ENCODE measurements at regions not wholly inside any gene's neighbourhood (a gene's known extent, or its start where the extent isn't known, plus 50 kb on each side); places are given as distances from the start of the nearest gene placed in this dataset.

DNA sequence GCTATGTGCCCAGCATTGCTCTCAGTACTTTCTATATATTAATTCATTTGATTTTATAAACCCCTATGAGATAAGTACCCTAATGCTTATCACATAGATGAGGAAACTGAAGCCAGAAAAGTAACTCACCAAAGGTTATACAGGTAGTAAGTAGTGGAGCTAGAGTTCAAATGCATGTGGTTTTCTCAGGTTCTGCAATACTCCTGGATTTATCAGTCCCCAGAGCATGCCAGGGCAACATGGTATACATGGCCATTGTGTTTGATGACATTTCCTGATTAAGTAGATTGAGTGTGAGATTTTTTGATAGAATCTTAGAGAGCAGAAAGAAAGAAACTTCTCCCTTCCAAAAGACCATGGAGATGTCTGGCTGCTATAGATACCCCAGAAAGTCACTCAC is 233.1 kb downstream of the IKZF2 start:
- no peak for DNase-seq (ENCODE audit: extremely low spot score)
- CTCF ChIA-PET, result interaction anchor here (1.4 kb wide), 1 partner anchor 43 kb away, joined by 3 read pairs; no protein-coding TSS in a partner anchor
- POLR2A ChIA-PET, result no interaction called here
- TF ChIP-seq, protein P1, sequence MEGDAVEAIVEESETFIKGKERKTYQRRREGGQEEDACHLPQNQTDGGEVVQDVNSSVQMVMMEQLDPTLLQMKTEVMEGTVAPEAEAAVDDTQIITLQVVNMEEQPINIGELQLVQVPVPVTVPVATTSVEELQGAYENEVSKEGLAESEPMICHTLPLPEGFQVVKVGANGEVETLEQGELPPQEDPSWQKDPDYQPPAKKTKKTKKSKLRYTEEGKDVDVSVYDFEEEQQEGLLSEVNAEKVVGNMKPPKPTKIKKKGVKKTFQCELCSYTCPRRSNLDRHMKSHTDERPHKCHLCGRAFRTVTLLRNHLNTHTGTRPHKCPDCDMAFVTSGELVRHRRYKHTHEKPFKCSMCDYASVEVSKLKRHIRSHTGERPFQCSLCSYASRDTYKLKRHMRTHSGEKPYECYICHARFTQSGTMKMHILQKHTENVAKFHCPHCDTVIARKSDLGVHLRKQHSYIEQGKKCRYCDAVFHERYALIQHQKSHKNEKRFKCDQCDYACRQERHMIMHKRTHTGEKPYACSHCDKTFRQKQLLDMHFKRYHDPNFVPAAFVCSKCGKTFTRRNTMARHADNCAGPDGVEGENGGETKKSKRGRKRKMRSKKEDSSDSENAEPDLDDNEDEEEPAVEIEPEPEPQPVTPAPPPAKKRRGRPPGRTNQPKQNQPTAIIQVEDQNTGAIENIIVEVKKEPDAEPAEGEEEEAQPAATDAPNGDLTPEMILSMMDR (IDR thresholded peaks at IDR 0.05; ENCODE audit: control extremely low read depth, extremely low read depth, low read depth, missing control alignments), result no peak

DNA sequence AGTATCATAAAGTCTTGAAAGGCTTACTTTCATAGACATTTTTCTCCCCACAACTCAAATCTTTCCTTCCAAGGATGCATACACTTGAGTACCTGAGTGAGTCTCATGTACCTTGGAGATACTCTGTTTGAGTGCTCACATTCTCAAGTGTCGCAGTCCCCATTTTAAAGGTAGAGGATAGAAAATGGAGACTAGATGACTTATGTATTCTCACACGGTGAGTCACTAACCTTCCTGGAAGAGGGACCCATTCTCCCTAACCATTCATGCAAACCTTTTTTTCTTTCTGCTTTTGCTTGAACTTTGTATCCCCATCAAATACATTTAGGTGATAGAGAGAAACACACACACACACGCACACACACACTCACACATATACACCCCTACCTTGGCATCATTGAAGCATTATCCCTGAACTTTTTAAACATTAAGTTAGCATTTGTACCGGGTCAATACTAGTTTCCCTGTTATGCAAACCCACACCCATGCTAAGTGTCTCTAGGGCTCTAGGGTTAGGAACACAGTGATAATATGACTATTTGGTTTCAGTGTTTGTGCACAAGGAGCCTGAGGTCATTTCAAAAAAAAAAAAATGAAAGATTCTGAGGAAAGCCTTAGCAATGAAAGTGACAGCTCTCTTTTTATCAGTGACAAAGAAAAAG is 236.2 kb downstream of the IKZF2 start:
- ChIA-PET CTCF (interaction anchor here (1.3 kb wide), 1 partner anchor 33 kb away, joined by 3 read pairs; no protein-coding TSS in a partner anchor), POLR2A (no interaction called here)
- TF ChIP-seq, protein P1 (IDR thresholded peaks at IDR 0.05; ENCODE audit: control extremely low read depth, extremely low read depth, low read depth, missing control alignments), result no peak
- DNase-seq (ENCODE audit: extremely low spot score), result no peak

DNA sequence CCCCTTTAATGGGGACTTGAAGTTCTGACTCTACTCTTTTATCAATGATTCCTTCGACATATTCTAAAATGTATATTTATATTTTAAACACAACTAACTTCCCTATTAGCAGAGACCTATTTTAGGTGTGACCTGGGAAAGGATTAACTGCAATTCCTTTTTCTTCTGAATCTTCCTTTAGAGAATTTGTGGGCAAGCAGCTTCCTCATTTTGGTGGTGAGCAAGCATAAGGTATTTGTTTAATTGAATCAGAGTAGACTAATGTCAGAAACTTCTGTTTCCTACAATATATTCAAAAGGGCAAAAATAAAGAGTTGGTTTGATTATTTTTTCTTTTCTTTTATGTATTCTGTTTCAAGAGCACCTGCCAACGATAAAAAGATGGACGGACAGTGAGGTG is 237.0 kb downstream of the IKZF2 start:
- TF ChIP-seq, protein P1 (IDR thresholded peaks at IDR 0.05; ENCODE audit: control extremely low read depth, extremely low read depth, low read depth, missing control alignments), result no peak
- ChIA-PET POLR2A (no interaction called here), CTCF (no interaction called here)
- DNase-seq (ENCODE audit: extremely low spot score), result no peak

DNA sequence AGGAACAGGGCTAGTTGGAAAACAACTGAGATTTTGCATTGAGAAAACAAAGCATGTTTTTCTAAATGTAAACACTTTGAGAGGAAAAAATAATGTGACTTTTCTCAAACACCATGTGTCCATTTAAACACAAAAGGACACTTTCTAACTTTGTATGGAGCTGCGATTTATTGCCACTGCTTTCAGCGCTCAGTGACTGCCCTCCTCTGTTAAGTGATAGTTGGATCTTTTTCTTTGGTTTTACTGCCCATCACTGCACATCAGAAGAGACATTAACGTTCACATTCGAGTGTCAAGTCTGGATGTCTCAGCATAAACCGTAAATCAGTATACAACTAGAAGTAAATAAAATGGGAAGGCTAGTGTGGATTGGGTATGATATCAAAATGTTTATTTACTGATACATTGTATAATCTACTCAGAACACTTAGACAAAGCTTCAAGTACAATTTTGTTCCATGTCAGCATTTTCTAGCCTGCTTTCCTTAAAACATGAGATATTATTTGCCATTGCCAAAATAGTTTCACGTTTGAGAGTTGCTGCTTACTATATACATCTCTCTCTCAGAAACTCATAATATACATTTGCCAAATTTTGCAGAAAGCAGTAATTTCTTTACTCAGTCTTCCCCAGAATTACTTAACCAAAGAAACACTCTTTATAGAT is 237.6 kb downstream of the IKZF2 start:
- ChIA-PET POLR2A (no interaction called here), CTCF (interaction anchor here (1.0 to 1.1 kb wide), 2 partner anchors 16 to 22 kb away, joined by 3 to 5 read pairs; no protein-coding TSS in a partner anchor)
- no peak for DNase-seq (ENCODE audit: extremely low spot score)
- TF ChIP-seq, protein P1 (IDR thresholded peaks at IDR 0.05; ENCODE audit: control extremely low read depth, extremely low read depth, low read depth, missing control alignments), result no peak

DNA sequence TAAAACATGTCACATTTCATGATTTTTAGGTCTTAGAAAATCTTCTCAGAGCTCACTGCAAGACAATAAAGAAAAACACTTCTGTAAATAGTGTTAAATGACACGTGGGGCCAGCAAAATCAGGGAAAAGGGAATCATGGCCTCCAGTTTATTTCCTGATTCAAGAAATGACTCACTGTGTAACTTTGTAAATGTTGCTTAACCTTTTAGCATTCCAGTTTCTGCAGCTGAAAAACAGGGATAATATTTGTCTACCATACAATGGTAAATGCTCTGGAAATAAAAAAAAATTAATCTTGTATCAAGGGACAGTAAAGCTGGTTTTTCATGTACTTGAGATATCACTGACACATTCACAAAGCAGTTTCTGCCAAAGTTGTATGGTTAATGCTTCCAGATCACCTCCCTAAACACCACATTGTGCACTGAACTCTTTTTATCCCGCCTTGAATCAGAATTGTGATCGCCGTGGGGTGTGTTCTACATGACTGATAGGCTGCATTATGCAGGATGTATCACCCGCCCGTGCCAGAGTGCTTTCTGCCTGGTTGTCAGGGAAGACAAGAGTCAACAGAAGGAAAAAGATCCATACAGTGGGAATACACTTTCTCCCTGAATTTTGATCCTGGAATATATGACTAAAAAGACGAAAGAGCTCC is 238.8 kb downstream of the IKZF2 start:
- ChIA-PET CTCF (interaction anchor here (1.0 to 1.1 kb wide), 2 partner anchors 14 to 21 kb away, joined by 3 to 5 read pairs; no protein-coding TSS in a partner anchor), POLR2A (no interaction called here)
- no peak for DNase-seq (ENCODE audit: extremely low spot score)
- TF ChIP-seq, protein P1 (IDR thresholded peaks at IDR 0.05; ENCODE audit: control extremely low read depth, extremely low read depth, low read depth, missing control alignments), result no peak

DNA sequence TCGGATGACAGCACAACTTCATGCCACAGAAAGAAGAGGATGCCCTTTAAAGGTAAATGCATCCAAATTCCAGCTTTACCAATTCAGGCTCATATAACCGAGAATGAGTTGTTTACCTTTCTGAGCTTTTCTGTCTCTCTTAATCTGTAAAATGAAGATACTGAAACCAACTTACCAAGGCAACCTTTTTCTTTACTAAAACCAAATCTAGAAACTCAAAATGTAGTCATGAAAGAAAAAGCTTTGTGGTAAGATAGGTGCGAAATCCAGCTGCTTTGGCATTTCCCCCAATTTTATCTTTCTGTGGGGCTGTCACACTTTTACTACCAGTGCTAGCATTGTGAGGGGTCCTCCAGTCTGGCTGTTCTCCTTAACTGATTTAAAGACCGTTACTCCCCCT is 240.4 kb downstream of the IKZF2 start:
- POLR2A ChIA-PET, result interaction anchor here (0.6 kb wide), 1 partner anchor 205 kb away, joined by 3 read pairs; no protein-coding TSS in a partner anchor
- CTCF ChIA-PET, result interaction anchor here (1.1 kb wide), 1 partner anchor 11 kb away, joined by 3 read pairs; no protein-coding TSS in a partner anchor

More for the DNA sequence above, 240.4 kb downstream of the IKZF2 start:
- TF ChIP-seq, protein P1 (IDR thresholded peaks at IDR 0.05; ENCODE audit: control extremely low read depth, extremely low read depth, low read depth, missing control alignments), result no peak
- DNase-seq (ENCODE audit: extremely low spot score), result no peak
